ENCODE measurements at regions not wholly inside any gene's neighbourhood (a gene's known extent, or its start where the extent isn't known, plus 50 kb on each side); places are given as distances from the start of the nearest gene placed in this dataset.

DNA sequence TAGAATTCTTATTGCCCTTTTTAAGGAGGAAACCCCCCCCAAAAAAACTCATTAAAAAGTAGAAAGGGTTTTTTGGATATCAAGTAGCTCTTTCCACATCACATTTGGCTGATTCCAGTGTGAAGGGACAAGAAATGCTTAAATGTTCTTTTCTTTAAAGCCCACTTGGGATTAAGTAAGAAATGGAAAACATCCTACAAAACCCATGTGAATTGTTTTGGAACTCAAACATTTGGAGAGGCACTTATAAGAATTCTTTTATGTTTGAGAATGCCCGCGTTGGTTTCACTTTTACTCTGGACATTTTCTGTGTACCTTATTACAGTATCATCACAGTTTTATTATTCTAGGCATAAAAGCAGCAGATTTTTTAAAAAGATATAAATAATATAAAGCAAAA lies 301.1 kb upstream of the ACTBL2 start:
- intact Hi-C loops (cut with micrococcal nuclease) = no loop called here
- Mint-ChIP-seq H3K27ac (no peak overlapping the region), H3K4me1 (no peaks in the 10 kb centered on the region), H3K4me3 (no peak overlapping the region), H3K9me3 (ENCODE audit: insufficient read depth) (no peaks in the 10 kb centered on the region), H3K27me3 (peaks cover 3% of the 10 kb centered on the region)
- DNase-seq (no peak), ATAC-seq (ENCODE audit: low read depth) (no peak)
- Histone ChIP-seq H3K4me2 (replicated peaks; ENCODE audit: low read depth, low read length, poor library complexity, severe bottlenecking) (no peak overlapping the region), H3K27me3 (replicated peaks in 1 of 4; ENCODE audit: control extremely low read depth in 1 of 4, control insufficient read depth in 3 of 4, insufficient read depth in 4 of 4, low read length in 3 of 4) (no peaks in the 10 kb centered on the region), H3K27ac (ENCODE audit: low read length in 2 of 2) (no peak overlapping the region), H2AFZ (ENCODE audit: insufficient read depth, low read depth, low read length, poor library complexity, severe bottlenecking) (no peak overlapping the region), H3K4me1 (ENCODE audit: control insufficient read depth in 2 of 2, insufficient read depth in 2 of 2, low read length in 2 of 2) (no peaks in the 10 kb centered on the region), H4K20me1 (ENCODE audit: control insufficient read depth, insufficient read depth, low read length, poor library complexity, severe bottlenecking) (no peaks in the 10 kb centered on the region), H3K9ac (ENCODE audit: low read length) (no peak overlapping the region), H3K79me2 (ENCODE audit: control insufficient read depth, insufficient read depth, low read length) (no peaks in the 10 kb centered on the region), H3K9me3 (ENCODE audit: control extremely low read depth in 1 of 3, control insufficient read depth in 2 of 3, insufficient read depth in 1 of 3, low read length in 2 of 3) (no peaks in the 10 kb centered on the region), H3K36me3 (replicated peaks in 1 of 2; ENCODE audit: control extremely low read depth in 1 of 2, control insufficient read depth in 1 of 2, extremely low read depth in 1 of 2, insufficient read depth in 2 of 2, low read length in 1 of 2) (no peaks in the 10 kb centered on the region), H3K4me3 (ENCODE audit: control extremely low read depth in 1 of 5, extremely low read depth in 1 of 5, insufficient read depth in 1 of 5, low read depth in 2 of 5, low read length in 4 of 5) (no peak overlapping the region)
- TF ChIP-seq, protein P1, sequence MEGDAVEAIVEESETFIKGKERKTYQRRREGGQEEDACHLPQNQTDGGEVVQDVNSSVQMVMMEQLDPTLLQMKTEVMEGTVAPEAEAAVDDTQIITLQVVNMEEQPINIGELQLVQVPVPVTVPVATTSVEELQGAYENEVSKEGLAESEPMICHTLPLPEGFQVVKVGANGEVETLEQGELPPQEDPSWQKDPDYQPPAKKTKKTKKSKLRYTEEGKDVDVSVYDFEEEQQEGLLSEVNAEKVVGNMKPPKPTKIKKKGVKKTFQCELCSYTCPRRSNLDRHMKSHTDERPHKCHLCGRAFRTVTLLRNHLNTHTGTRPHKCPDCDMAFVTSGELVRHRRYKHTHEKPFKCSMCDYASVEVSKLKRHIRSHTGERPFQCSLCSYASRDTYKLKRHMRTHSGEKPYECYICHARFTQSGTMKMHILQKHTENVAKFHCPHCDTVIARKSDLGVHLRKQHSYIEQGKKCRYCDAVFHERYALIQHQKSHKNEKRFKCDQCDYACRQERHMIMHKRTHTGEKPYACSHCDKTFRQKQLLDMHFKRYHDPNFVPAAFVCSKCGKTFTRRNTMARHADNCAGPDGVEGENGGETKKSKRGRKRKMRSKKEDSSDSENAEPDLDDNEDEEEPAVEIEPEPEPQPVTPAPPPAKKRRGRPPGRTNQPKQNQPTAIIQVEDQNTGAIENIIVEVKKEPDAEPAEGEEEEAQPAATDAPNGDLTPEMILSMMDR (IDR thresholded peaks at IDR 0.05) = no peak
- no peak for TF ChIP-seq EZH2 (IDR thresholded peaks at IDR 0.05; ENCODE audit: borderline replicate concordance, insufficient read depth, low read depth, low read length, poor library complexity, severe bottlenecking)
- no CpG with 5 or more reads among the region's 2 CpGs for WGBS (ENCODE audit: insufficient coverage)
- ChIA-PET CTCF (interaction anchor here (0.6 kb wide), 1 partner anchor 31 kb away, joined by 3 read pairs; no protein-coding TSS in a partner anchor), POLR2A (no interaction called here)

- Histone ChIP-seq H3K4me1 (ENCODE audit: control insufficient read depth in 2 of 2, insufficient read depth in 2 of 2, low read length in 2 of 2) (no peaks in the 10 kb centered on the region), H3K27me3 (replicated peaks in 1 of 4; ENCODE audit: control extremely low read depth in 1 of 4, control insufficient read depth in 3 of 4, insufficient read depth in 4 of 4, low read length in 3 of 4) (no peaks in the 10 kb centered on the region), H4K20me1 (ENCODE audit: control insufficient read depth, insufficient read depth, low read length, poor library complexity, severe bottlenecking) (no peaks in the 10 kb centered on the region), H3K36me3 (replicated peaks in 1 of 2; ENCODE audit: control extremely low read depth in 1 of 2, control insufficient read depth in 1 of 2, extremely low read depth in 1 of 2, insufficient read depth in 2 of 2, low read length in 1 of 2) (no peaks in the 10 kb centered on the region), H3K4me3 (ENCODE audit: control extremely low read depth in 1 of 5, extremely low read depth in 1 of 5, insufficient read depth in 1 of 5, low read depth in 2 of 5, low read length in 4 of 5) (no peak overlapping the region), H3K9ac (ENCODE audit: low read length) (no peak overlapping the region), H2AFZ (ENCODE audit: insufficient read depth, low read depth, low read length, poor library complexity, severe bottlenecking) (no peak overlapping the region), H3K27ac (ENCODE audit: low read length in 2 of 2) (no peak overlapping the region), H3K79me2 (ENCODE audit: control insufficient read depth, insufficient read depth, low read length) (no peaks in the 10 kb centered on the region), H3K9me3 (ENCODE audit: control extremely low read depth in 1 of 3, control insufficient read depth in 2 of 3, insufficient read depth in 1 of 3, low read length in 2 of 3) (no peaks in the 10 kb centered on the region), H3K4me2 (replicated peaks; ENCODE audit: low read depth, low read length, poor library complexity, severe bottlenecking) (no peak overlapping the region)
- ATAC-seq (ENCODE audit: low read depth) (no peak), DNase-seq (no peak)
- 77% methylated on average over 5 of the region's 5 CpGs for WGBS (ENCODE audit: insufficient coverage)
- TF ChIP-seq, protein P1 (IDR thresholded peaks at IDR 0.05) = no peak
- TF ChIP-seq EZH2 (IDR thresholded peaks at IDR 0.05; ENCODE audit: borderline replicate concordance, insufficient read depth, low read depth, low read length, poor library complexity, severe bottlenecking) = no peak
- Mint-ChIP-seq H3K27ac (no peak overlapping the region), H3K4me1 (no peaks in the 10 kb centered on the region), H3K27me3 (peaks cover 3% of the 10 kb centered on the region), H3K9me3 (ENCODE audit: insufficient read depth) (no peaks in the 10 kb centered on the region), H3K4me3 (no peak overlapping the region)
- intact Hi-C loops (cut with micrococcal nuclease) = no loop called here
- ChIA-PET CTCF (interaction anchor here (3.8 kb wide), 1 partner anchor 681 kb away, joined by 64 read pairs; the partner anchor contains the start of gene PLK2), POLR2A (no interaction called here)
Observed at GRCh38 chr5:57780961-57781325, 298.3 kb upstream of the ACTBL2 start.
